HG02798 (cell line): ENCODE measurements at regions not wholly inside any gene's neighbourhood (a gene's known extent, or its start where the extent isn't known, plus 50 kb on each side); places are given as distances from the start of the nearest gene placed in this dataset.
"Not testable (repeated sequence)": the region's sequence is repeated elsewhere in the genome, so short reads cannot be mapped to it uniquely, and the experiment has no call there.

Experiments
- ATAC-seq: cut with Tn5 transposase; IDR thresholded peaks from one replicate; pipeline ENCODE4 v1.9.1; 2021; ENCODE audit warnings: mild to moderate bottlenecking; ENCODE audit not compliant: unreplicated experiment, poor library complexity

DNA sequence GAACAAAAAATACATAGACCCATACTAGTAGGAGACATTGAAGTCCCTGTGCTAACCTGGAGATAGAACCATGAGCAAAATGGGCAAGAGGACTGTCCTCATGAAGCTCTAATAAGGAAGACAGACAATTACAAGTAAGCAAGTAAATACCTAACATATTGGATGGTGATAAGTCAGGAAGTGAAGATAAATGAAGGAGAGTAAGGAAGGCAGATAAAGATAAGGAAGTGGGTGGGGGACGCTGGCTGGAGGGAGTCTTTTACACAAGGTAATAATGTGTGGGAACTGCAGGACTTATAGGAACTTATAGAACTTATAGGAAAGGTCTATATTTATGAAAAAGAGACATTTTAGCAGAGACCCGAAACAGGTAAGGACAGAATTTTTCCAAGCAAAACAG is 148.9 kb upstream of the ABI3BP start:
- no peak for ATAC-seq

DNA sequence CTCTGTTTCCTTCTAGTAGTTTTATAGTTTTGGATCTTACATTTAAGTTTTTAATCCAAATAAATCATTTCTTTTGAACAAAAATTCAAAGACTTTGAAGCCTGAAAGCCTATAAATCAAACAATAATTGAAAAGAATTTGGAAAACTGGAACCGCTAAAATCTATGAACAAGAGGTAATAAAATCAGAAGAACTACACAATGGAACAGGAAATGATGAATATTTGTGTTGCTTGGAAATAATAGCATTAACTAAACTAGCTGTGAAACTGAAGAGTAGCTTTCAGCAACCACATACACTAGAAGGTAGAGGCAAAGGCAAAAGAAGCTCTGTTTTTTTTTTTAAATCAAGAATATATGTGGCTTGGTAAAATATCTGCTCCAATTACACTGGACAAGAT is 147.9 kb upstream of the ABI3BP start:
- no peak for ATAC-seq

DNA sequence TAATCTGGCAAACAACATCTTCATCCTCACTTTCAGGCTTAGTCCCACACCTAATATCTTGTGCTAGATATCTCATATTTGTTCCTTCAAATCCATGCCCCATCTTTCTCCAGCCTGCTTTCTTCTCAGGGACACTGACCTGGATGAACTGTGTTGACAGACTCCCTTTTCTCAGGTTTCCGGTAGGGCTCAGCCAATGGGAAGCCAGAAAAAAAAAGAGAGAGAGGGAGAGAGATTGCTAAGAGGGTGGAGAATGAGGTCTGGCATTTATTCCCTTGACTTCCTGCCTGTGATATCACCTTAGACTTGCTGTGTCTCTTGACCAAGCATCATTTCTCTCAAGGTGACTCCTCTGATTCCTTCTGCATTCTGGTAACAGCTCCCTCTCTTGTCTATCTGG is 145.6 kb upstream of the ABI3BP start:
- no peak for ATAC-seq

DNA sequence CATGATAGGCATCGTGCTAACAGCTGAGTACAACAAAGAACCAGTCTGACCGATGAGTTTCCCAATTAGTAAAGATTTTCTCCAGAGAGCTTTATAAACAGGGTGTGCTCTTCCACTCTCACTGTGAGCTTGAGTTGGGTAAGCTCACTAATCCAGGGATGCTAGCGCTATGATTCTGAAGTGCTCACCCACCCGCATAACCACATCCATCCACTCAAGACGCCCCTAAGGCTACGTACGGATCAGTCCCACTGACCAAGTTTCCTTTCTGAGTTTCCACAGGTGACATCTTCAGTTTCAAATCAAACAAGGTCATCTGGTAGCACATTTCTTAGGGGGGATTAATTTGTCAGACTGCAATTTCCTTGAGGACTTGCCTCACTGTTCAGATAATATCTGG is 141.1 kb upstream of the ABI3BP start:
- ATAC-seq: no peak

DNA sequence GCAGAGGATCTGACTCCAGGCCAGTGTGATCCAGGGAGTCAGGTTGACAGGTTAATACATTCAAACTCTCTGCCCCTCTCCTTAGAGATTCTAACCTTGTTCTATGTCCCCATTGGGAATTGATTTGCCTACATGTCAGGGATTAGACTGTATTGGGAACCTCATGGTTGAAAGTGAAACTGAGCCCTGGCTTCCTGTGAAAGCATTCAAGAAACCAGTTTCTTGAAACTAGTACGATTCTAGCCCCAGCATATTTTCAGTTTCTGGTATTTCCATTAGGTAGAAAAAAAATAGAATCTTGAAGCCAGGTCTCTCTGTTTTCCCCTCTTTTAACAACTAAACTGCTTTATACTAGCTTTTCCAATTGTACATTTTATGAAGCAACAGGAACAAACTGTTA is 140.4 kb upstream of the ABI3BP start:
- ATAC-seq: no peak

DNA sequence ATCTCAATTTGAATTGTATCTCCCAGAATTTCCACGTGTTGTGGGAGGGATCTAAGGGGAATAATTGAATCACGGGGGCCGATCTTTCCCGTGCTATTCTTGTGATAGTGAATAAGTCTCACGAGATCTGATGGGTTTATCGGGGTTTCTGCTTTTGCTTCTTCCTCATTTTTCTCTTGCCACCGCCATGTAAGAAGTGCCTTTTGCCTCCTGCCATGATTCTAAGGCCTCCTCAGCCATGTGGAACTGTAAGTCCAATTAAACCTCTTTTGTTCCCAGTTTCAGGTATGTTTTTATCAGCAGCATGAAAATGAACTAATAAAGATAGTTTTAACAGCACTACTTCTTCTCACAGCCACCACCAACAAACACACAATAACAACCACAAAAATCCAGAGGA is 140.0 kb upstream of the ABI3BP start:
- ATAC-seq: not testable (repeated sequence)

DNA sequence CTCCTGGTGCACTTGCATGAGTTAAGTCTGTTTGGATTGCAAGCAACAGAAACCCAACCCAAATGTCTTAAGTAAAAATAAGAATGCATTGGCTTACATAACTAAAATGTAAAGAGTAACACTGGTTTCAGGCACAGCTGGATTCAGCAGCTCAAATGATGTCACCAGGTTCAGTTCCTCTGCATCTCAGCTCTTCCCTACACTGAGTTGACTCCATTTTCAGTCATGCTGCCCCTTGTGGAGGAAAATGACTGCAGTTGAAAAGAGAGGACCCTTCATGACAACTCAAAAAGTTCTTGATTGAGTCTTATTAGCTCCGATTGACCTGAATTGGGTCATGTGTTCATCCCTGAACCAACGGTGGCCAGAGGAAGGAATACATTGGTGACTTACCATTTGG is 138.5 kb upstream of the ABI3BP start:
- ATAC-seq: no peak

DNA sequence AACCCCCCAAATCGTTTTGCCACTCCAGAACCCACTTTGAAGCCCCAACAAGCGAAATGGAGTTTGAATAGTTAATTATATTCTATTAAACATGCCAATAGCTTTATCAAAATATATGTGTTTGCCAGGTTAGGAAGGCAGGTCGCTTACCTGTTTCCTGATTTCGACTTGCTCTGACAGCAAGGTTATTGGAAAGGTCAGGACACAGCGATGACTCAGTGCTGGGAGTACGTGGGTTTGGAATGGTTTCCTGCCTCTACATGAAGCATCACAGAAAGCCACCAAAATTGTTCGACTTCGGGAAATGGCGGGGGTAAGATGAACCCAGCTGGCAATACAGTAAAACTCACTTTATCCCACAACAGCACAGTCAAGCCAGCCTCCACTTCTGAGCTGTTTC is 135.6 kb upstream of the ABI3BP start:
- ATAC-seq: no peak

DNA sequence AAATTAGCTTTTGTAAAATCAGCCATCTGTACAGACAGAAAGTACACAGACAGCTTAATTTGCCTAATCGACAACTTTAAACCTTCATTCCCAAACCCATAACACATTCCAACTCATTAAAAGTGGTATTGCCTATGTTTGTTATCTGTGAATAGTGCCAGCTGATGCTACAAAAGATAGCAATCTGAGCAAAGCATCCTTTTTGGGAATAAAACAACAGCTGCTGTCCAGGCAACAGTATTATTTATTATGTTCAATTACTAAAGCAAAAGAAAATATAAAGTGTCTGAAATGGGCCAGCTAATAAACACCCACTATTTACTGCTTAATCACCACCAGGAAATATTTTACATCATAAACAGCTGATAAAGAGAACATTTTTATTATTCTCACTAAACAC is 134.8 kb upstream of the ABI3BP start:
- no peak for ATAC-seq

DNA sequence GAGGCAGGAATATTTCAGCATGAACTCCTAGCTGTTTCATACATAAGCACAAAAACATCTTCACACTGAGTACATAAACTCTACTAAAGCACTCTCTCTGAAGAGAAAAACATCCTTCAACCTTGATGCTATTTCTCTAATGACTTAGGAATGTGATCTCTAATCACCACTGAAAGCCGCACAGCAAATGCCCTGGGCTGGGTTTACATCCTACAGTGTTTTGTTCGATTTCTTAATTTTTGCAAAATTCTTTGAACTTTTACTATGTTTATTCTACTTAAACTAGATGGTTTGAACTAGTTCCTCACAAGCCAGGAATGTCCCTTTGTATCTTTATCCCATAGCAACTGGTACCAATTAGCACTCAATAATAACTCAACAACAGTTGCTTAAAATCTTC is 130.9 kb upstream of the ABI3BP start:
- ATAC-seq: no peak

DNA sequence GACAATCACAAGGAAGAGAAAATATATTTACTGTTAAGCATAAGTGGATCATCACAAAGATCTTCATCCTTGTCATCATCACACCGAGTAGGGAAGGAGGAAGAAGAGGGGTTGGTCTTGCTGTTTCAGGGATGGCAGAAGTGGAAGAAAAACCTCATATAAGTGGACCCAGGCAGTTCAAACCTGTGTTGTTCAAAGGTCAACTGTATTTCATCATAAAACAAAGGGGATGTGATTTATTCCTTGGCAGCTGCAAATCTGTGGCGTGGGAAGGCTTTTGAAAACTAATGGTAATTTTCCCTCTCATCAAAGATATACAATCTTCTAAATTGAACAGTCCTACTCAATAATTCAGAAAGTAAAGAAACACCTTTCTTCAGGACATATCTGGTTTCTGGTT is 129.9 kb upstream of the ABI3BP start:
- ATAC-seq: no peak

DNA sequence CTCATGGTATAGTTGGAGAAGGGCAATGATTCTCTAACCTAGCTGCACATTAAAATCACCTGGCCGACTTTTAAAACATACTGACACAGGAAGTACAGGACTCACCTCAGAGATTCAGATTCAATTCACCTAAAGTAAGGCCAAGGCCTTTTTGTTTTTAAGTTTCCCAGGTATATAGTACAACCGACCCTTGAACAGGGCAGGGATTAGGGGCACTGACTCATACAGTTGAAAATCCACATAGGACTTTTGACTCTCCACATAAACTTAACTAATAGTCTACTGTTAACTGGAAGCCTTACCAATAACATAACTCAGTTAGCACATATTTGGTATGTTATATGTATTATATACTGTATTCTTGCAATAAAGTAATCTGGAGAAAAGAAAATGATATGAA is 129.5 kb upstream of the ABI3BP start:
- no peak for ATAC-seq

DNA sequence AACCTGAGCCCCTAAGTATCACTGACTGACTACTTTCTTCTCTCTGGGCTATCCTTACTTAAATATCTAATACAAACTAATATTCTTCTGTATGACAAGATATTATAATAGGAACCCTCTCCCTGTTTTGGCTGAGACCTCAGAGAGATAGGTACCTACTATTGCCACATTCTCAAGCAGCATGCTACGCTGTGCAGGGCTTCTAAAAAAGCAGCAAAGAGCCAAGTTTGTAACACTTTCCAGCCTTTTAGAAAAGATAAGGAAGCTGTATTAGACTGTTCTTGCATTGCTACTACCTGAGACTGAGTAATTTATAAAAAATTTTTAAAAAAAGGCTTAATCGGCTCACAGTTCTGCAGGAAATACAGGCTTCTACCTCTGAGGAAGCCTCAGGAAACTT is 126.8 kb upstream of the ABI3BP start:
- ATAC-seq: no peak

DNA sequence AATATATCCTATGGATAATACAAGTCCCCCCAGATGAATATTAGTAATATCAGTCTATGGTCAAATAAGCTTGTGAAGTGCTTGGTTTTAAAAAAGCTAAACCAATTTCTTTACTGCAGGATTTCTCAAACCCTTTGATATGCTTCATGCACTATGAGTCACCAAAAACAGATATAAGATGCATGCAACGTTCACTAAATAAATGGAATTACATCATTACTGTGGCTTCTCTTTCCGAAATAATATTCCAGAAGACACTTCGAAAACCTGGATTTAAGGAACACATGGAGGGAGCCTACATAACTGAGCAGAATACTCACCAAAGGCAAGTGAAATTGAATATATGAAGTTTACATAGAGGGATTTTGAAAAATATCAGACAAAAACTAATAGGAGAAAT is 126.3 kb upstream of the ABI3BP start:
- no peak for ATAC-seq

DNA sequence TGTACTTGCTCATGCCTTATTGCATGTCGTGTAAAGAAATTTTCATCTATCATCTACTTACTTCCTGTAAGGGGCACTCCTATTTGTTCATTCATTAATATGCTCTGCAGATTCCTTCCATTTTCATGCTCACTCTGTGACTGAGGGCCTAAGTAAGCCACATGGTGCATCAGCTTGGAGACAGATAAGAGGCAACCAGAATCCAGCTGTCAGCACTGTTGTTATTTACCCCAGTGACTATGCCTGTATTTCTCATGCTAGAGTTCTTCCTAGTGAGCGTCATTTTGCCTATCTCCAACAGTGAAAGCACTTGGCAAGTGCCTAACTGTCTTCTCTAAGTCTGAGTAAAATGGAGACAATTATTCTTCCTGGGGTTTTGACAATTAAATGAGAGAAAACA is 124.8 kb upstream of the ABI3BP start:
- ATAC-seq: no peak

DNA sequence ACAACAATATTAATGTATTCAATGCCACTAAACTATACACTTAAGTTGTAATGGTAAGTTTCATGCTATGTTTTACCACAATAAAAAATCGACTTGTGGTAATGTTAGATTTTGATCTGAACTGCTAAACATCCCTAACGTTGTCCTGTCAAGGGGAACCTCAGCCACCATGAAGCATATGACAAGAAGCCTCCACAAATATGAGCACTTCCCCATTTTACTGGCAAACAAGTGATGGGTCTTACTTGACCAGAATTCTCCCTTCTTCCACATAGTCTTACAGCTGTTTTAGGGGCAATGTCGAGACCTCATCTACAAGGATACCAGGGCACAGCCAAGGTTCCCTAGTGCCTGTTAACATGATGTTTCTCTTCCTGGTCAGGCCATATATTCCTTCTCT is 124.2 kb upstream of the ABI3BP start:
- no peak for ATAC-seq

DNA sequence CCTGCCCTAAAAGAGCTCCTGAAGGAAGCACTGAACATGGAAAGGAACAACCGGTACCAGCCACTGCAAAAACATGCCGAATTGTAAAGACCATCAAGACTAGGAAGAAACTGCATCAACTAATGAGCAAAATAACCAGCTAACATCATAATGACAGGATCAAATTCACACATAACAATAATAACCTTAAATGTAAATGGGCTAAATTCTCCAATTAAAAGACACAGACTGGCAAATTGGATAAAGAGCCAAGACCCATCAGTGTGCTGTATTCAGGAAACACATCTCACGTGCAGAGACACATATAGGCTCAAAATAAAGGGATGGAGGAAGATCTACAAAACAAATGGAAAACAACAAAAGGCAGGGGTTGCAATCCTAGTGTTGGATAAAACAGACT is 117.1 kb upstream of the ABI3BP start:
- not testable (repeated sequence) for ATAC-seq

DNA sequence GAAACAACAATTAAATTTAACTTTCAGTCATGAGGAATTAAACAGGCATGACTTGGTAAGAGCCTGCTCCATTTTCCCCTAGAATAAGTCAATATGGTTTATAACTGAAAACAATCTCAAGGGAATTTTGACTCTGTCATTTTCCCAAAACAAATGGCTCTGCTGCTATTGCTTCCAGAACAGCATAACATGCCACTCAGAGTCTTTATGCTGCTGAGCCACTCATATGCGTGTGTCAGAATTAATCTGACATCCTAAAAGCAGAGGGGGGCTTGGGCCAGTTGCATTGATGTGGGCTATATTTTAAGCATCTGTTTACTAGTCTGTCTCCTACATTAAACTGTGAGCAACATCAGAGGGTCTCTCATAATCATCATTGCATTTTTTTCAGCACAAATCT is 111.1 kb upstream of the ABI3BP start:
- no peak for ATAC-seq

DNA sequence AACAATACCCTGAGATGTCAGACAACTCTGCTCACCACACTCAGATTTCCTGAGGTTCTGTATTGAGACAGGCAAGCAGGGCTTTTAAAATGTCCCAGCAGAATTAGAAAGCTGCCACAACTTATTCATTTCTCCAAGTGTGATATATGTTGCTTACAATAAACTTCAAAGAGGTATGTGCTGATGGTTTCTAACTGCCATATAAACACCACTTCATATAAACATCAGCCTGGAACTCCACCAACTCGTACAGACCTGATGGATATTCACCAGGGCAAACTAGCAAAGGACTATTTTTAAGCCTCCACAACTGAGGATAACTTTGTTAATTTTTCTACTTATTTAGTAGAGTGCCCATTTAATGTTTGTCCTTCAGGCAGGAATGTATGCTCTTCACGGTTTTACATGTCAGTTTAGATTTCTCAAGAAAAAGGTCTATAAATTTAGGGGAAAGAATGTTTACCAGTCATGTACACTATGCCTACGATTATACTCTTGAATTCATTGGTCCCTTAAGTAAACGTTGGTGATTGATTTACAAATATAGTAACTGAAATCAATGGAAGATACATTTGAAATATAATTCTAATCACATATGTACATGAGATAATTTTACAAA is 109.6 kb upstream of the ABI3BP start:
- no peak for ATAC-seq

DNA sequence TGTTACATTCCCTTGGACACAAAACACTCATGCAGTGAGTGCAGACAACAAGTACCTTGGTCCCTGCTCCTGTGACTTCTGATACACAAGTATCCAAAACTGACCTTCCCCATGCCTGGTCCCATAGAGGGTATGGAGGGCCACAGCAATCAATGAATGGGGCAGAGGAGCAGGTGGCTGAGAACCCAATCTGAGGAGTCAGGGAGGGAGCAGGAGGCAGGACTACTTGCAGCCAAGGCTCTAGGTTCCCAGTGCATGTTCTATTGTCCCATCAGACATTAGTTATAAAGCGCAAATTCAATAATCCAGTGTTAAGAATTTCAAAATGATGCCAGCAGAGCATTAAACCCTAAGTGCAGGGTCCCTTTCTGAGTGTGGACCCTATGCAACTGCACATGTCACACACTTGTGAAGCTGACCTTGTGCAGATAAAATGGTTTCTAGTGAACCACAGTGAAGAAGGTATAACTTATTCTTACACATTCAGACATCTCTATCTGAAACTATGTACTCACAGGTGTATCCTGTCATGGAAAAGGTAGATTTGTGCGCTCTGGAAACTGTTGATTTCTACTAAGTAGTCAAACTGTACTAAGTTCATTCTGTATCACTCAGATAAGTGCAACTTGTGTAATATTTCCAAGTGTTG is 107.3 kb upstream of the ABI3BP start:
- ATAC-seq: no peak

DNA sequence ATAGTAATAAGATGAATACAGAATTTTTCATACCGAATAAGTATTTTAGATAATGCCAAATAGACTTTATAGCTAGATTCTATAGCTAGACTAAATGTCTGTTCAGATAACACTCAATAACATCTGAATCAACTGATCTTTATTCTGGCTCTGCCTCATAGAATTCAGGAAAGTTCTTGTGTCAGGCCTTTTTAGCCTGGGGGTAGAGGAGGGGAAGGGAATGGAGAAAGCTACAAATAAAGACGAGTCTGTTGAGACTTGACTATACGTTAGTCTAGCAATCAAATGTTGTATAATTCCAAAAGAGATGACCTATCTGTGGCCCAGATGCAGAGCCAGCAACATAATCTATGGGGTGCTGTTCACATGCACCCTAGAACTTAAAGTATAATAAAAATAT is 106.6 kb upstream of the ABI3BP start:
- no peak for ATAC-seq

DNA sequence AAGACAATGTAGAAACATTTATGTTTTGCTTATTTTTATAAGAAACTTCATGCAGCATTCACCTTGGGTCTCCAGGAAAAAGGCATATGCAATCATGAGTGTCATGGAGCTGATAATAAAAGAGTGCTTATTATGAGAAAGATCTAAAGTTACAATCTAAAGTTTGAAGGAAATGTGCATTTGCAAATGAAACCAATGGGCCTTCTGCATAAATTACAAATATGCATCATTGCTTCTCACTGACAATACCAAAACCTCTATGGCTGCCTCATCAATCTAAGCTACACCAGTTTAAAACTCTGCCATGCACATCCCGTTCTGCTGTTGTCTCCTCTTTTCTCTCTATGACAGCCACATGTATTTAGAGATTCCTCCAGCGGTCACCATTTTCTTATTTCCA is 103.2 kb upstream of the ABI3BP start:
- ATAC-seq: no peak
